ENCODE measurements at regions not wholly inside any gene's neighbourhood (a gene's known extent, or its start where the extent isn't known, plus 50 kb on each side); places are given as distances from the start of the nearest gene placed in this dataset.

- POLR2A ChIA-PET: no interaction called here
- no peak overlapping the region for H3K27ac Mint-ChIP-seq
- H3K9me3 Mint-ChIP-seq (ENCODE audit: low read depth): no peaks in the 10 kb centered on the region
- DNase-seq: no peak
- no peak overlapping the region for H3K4me3 Mint-ChIP-seq
- ATAC-seq: no peak
- CTCF ChIA-PET: interaction anchor here (0.7 kb wide), 2 partner anchors 316 to 384 kb away, joined by 3 to 4 read pairs; no protein-coding TSS in a partner anchor
- no peaks in the 10 kb centered on the region for H3K36me3 Mint-ChIP-seq (ENCODE audit: low read depth)
- H3K4me1 Mint-ChIP-seq: no peaks in the 10 kb centered on the region
- intact Hi-C loops (cut with DNase I, micrococcal nuclease): no loop called here
- peaks cover 4% of the 10 kb centered on the region for H3K27me3 Mint-ChIP-seq
Observed at GRCh38 chr5:5929291-5930020, 448.9 kb downstream of the MED10 start.

DNA sequence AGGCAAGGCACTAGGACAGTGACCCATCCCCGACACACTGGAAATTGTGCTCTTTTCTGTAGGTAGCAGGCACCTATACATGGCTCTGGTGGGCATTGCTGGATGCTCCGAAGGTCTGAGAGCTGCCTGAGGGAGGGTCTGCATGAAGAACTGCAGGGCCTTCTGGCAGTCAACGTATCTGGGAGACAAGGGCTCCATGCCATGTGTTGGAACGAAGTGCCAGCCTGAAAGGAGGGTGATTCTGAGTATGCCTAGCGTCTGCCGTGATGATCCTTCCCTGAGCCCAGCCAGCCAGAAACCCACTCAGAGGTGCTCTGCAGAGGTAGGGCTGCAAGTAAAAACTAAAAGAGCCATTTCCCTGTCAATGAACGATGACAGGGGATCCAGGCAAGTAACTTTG is 453.2 kb downstream of the MED10 start:
- H3K4me3 Mint-ChIP-seq: no peak overlapping the region
- POLR2A ChIA-PET: no interaction called here

GRCh38 chr5:5919411-5919810 is 458.9 kb downstream of the MED10 start:
- POLR2A ChIA-PET: no interaction called here
- H3K27me3 Mint-ChIP-seq: no peaks in the 10 kb centered on the region
- CTCF ChIA-PET: no interaction called here
- no peak overlapping the region for H3K27ac Mint-ChIP-seq
- no peaks in the 10 kb centered on the region for H3K36me3 Mint-ChIP-seq (ENCODE audit: low read depth)
- intact Hi-C loops (cut with DNase I, micrococcal nuclease): no loop called here
- H3K4me1 Mint-ChIP-seq: no peaks in the 10 kb centered on the region
- ATAC-seq (no peak), DNase-seq (no peak)
- H3K9me3 Mint-ChIP-seq (ENCODE audit: low read depth): no peaks in the 10 kb centered on the region
- no peak overlapping the region for H3K4me3 Mint-ChIP-seq

More for the DNA sequence above, 453.2 kb downstream of the MED10 start:
- Mint-ChIP-seq H3K9me3 (ENCODE audit: low read depth) (no peaks in the 10 kb centered on the region), H3K4me1 (no peaks in the 10 kb centered on the region), H3K27me3 (peaks cover 4% of the 10 kb centered on the region), H3K36me3 (ENCODE audit: low read depth) (no peaks in the 10 kb centered on the region), H3K27ac (no peak overlapping the region)
- ATAC-seq: no peak
- no peak for DNase-seq
- intact Hi-C loops (cut with DNase I, micrococcal nuclease): no loop called here
- CTCF ChIA-PET: no interaction called here

DNA sequence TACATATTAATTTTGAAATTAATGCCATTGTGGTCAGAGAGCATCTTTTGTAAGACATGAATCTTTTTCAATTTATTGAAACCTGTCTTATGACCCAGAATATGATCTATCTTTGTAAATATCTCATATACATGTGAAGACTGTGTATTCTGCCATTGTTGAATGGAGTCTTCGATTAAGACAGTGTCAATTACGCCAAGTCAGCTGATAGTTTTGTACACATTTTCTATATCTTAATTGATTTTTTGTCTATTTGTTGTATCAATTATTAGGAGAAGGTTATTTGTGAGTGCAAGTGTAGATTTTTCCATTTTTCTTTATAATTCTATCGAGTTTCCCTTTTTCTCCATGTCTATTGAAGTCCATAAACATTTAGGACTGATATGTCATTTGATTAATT is 471.6 kb downstream of the MED10 start:
- Mint-ChIP-seq H3K4me3 (no peak overlapping the region), H3K27me3 (peaks cover 2% of the 10 kb centered on the region), H3K27ac (no peak overlapping the region), H3K4me1 (no peaks in the 10 kb centered on the region), H3K36me3 (ENCODE audit: low read depth) (no peaks in the 10 kb centered on the region), H3K9me3 (ENCODE audit: low read depth) (peaks cover 4% of the 10 kb centered on the region)
- ATAC-seq (no peak), DNase-seq (no peak)
- POLR2A ChIA-PET: no interaction called here
- intact Hi-C loops (cut with DNase I, micrococcal nuclease): no loop called here
- CTCF ChIA-PET: interaction anchor here (1.5 kb wide), 1 partner anchor 14 kb away, joined by 3 read pairs; no protein-coding TSS in a partner anchor

GRCh38 chr5:5905186-5905585 is 473.2 kb downstream of the MED10 start:
- Mint-ChIP-seq H3K27ac (no peak overlapping the region), H3K36me3 (ENCODE audit: low read depth) (no peaks in the 10 kb centered on the region), H3K9me3 (ENCODE audit: low read depth) (peaks cover 4% of the 10 kb centered on the region), H3K4me3 (no peak overlapping the region), H3K4me1 (no peaks in the 10 kb centered on the region), H3K27me3 (peaks cover 2% of the 10 kb centered on the region)
- DNase-seq (no peak), ATAC-seq (no peak)
- intact Hi-C loops (cut with DNase I, micrococcal nuclease): no loop called here
- ChIA-PET CTCF (no interaction called here), POLR2A (no interaction called here)

- no peak for ATAC-seq
- DNase-seq: no peak
- Mint-ChIP-seq H3K36me3 (ENCODE audit: low read depth) (no peaks in the 10 kb centered on the region), H3K4me3 (no peak overlapping the region), H3K9me3 (ENCODE audit: low read depth) (peaks cover 4% of the 10 kb centered on the region), H3K27me3 (peaks cover 3% of the 10 kb centered on the region), H3K4me1 (no peaks in the 10 kb centered on the region), H3K27ac (no peak overlapping the region)
- intact Hi-C loops (cut with DNase I, micrococcal nuclease): no loop called here
- CTCF ChIA-PET: no interaction called here
- POLR2A ChIA-PET: no interaction called here
Observed at GRCh38 chr5:5904113-5904512, 474.2 kb downstream of the MED10 start.

DNA sequence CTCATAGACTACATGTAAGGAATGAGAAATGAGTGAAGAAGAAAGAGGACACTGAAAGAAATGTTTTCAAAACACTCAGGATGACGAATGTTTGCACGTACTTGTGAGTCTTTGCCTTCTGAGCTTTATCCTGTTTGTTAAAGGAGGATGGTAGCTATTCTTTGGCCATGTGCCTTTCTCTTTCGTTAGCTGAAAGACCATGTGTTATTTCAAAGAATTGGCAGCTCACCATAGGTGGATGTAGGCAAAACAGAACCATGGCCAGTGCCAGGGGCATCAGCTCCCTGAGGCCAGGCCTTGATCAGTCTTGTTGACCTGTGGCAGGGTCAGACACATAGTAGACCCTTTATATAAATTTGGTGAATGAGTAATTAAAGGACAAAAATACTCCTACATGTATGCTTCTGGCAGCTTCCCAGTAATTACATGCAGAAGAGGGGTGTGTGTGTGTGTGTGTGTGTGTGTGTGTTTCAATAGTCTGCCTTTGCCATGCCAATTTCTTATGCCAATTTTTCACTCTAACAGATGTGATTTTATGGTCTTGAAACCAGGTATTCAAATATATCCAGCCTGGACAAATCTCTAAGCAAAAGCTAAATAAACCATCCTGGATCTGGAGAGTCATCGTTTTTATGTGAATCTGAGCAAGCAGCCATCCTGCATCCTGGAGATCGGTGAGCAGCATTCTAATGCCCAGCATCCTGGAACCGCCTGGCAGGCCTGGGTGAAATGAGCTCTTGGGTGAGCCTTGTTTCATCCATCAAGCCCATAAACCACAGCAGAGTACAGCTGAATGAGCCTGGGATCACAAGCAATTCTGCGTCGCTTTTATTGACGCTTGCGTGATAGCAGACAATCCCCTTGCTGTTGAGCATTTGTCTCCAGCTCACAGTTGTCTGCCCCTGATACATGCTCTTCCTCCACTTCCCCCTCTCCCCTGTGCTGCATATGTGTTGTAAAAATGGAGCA is 475.4 kb downstream of the MED10 start:
- ChIA-PET POLR2A (no interaction called here), CTCF (no interaction called here)
- Mint-ChIP-seq H3K27ac (no peak overlapping the region), H3K36me3 (ENCODE audit: low read depth) (no peaks in the 10 kb centered on the region), H3K27me3 (peaks cover 3% of the 10 kb centered on the region), H3K4me3 (no peak overlapping the region), H3K9me3 (ENCODE audit: low read depth) (peaks cover 4% of the 10 kb centered on the region), H3K4me1 (no peaks in the 10 kb centered on the region)
- DNase-seq: no peak
- ATAC-seq: no peak
- intact Hi-C loops (cut with DNase I, micrococcal nuclease): no loop called here

DNA sequence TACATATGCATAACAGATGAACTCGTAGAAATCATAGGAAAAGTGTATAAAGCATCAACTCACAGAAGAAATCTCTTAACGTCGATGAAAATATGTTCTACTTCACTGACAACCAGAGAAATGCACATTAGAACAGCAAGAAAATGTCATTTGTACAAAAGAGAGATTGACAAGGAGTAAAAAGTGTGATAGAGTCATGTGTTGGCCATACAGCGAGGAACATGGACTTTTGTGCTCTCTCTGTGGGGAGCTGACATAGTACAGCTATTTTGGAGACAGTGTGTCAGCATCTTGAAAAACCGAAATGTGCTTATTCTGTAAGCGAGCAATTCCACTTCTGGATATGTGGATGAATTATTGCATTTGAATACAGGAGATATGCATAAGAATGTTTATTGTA is 477.9 kb downstream of the ICE1 start:
- H3K27ac Mint-ChIP-seq: no peak overlapping the region
- no peak overlapping the region for H3K4me3 Mint-ChIP-seq
- ChIA-PET POLR2A (no interaction called here), CTCF (no interaction called here)
- H3K27me3 Mint-ChIP-seq: peaks cover 3% of the 10 kb centered on the region
- ATAC-seq: no peak
- H3K4me1 Mint-ChIP-seq: no peaks in the 10 kb centered on the region
- peaks cover 4% of the 10 kb centered on the region for H3K9me3 Mint-ChIP-seq (ENCODE audit: low read depth)
- H3K36me3 Mint-ChIP-seq (ENCODE audit: low read depth): no peaks in the 10 kb centered on the region
- DNase-seq: no peak
- intact Hi-C loops (cut with DNase I, micrococcal nuclease): no loop called here

GRCh38 chr5:5899716-5900115 is 477.2 kb downstream of the ICE1 start:
- H3K9me3 Mint-ChIP-seq (ENCODE audit: low read depth): peaks cover 4% of the 10 kb centered on the region
- H3K36me3 Mint-ChIP-seq (ENCODE audit: low read depth): no peaks in the 10 kb centered on the region
- no peak for DNase-seq
- intact Hi-C loops (cut with DNase I, micrococcal nuclease): no loop called here
- ChIA-PET CTCF (no interaction called here), POLR2A (no interaction called here)
- no peak overlapping the region for H3K4me3 Mint-ChIP-seq
- H3K27me3 Mint-ChIP-seq: peaks cover 3% of the 10 kb centered on the region
- H3K27ac Mint-ChIP-seq: no peak overlapping the region
- ATAC-seq: no peak
- H3K4me1 Mint-ChIP-seq: no peaks in the 10 kb centered on the region

GRCh38 chr5:5888284-5888683 is 465.8 kb downstream of the ICE1 start:
- H3K36me3 Mint-ChIP-seq (ENCODE audit: low read depth): no peaks in the 10 kb centered on the region
- ATAC-seq (no peak), DNase-seq (no peak)
- no peak overlapping the region for H3K27ac Mint-ChIP-seq
- ChIA-PET POLR2A (no interaction called here), CTCF (no interaction called here)
- intact Hi-C loops (cut with DNase I, micrococcal nuclease): loop anchor here in 1 of 2 experiments (5.0 kb wide), 1 partner anchor 689 kb away; no protein-coding TSS in a partner anchor
- H3K4me3 Mint-ChIP-seq: no peak overlapping the region
- no peaks in the 10 kb centered on the region for H3K9me3 Mint-ChIP-seq (ENCODE audit: low read depth)
- H3K27me3 Mint-ChIP-seq: peaks cover 12% of the 10 kb centered on the region
- no peaks in the 10 kb centered on the region for H3K4me1 Mint-ChIP-seq

DNA sequence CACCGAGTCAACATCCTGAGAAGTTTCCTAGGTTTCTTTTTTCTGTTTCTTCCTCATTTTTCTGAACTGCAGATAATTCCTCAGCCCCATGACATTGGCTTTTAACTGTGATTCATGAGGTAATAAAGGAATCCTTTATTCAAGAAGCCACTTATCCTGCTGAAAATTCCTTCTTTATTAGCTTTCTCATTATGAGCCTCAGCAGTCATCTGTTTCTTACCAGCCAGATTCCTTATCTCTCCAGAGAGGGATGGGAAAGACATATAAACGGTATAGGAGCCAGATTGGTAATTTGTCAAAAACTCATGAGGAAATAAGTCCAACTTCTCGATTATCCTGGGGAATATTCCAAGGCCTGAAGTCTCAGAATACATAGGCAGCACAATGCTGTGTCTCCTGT is 465.4 kb downstream of the ICE1 start:
- POLR2A ChIA-PET: no interaction called here
- CTCF ChIA-PET: no interaction called here
- H3K27ac Mint-ChIP-seq: no peak overlapping the region
- H3K4me1 Mint-ChIP-seq: no peaks in the 10 kb centered on the region
- H3K9me3 Mint-ChIP-seq (ENCODE audit: low read depth): no peaks in the 10 kb centered on the region
- no peak for ATAC-seq
- no peak for DNase-seq
- no peak overlapping the region for H3K4me3 Mint-ChIP-seq
- H3K36me3 Mint-ChIP-seq (ENCODE audit: low read depth): no peaks in the 10 kb centered on the region
- H3K27me3 Mint-ChIP-seq: peaks cover 12% of the 10 kb centered on the region
- intact Hi-C loops (cut with DNase I, micrococcal nuclease): loop anchor here (1.0 to 5.0 kb wide), 3 partner anchors 396 to 689 kb away; no protein-coding TSS in a partner anchor

Data from activated CD4-positive, alpha-beta T cell treated with anti-CD3 and anti-CD28 coated beads for 36 hours (primary cell).